Posterior cingulate gyrus (tissue), 11 donors: ENCODE measurements at regions not wholly inside any gene's neighbourhood (a gene's known extent, or its start where the extent isn't known, plus 50 kb on each side); places are given as distances from the start of the nearest gene placed in this dataset.
A peak's percentile ranks its signal among the peaks of the same experiment; 100 is the strongest.
"Not testable (repeated sequence)": the region's sequence is repeated elsewhere in the genome, so short reads cannot be mapped to it uniquely, and the experiment has no call there.

Experiments
- DNase-seq, 10 donors: peaks; one replicate each; pipeline versions ENCODE4 v3.0.0 to v3.0.0-alpha.2; 2020 to 2021; ENCODE audit warnings: mixed read lengths in 3 of 10
- intact Hi-C: fragments of 100-400 bp; cut with DNase I; formaldehyde crosslinking; loops from one replicate; pipeline ENCODE4 v1.15.1; 2023

DNA sequence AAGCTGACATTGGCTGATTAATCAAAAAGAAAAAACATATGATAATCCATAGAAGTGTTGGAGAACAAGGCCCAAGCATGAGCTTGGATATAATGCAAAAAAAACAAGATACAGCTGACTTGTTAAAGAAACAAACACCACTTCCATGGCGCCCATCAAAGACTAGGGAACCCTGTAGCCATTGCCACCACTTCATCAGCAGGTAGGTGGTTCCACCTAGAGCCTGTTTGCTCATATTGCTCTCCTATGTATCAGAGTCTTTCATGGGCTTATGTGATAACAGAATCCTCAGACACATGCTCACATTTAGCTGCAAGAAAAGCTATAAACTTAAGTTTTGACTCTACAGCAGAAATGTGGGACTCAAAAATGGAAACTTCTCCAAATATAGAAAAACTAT, 2179.9 kb downstream of the EPHA3 start:
- intact Hi-C loops: not testable (repeated sequence)
- peak in 1 of 10 donors; percentile 2 for DNase-seq

DNA sequence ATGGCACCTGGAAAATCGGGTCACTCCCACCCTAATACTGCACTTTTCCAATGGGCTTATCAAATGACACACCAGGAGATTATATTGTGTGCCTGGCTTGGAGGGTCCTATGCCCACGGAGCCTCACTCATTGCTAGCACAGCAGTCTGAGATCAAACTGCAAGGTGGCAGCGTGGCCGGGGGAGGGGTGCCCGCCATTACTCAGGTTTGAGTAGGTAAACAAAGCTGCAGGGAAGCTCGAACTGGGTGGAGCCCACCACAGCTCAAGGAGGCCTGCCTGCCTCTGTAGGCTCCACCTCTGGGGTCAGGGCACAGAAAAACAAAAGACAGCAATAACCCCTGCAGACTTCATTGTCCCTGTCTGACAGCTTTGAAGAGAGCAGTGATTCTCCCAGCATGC, 2184.0 kb downstream of the EPHA3 start:
- peak in 1 of 10 donors; percentile 52 for DNase-seq
- intact Hi-C loops: not testable (repeated sequence)
